GM13977 (cell line): ENCODE measurements at regions not wholly inside any gene's neighbourhood (a gene's known extent, or its start where the extent isn't known, plus 50 kb on each side); places are given as distances from the start of the nearest gene placed in this dataset.
"Not testable (repeated sequence)": the region's sequence is repeated elsewhere in the genome, so short reads cannot be mapped to it uniquely, and the experiment has no call there.

Source experiments
- DNase-seq: peaks from one replicate; pipeline ENCODE4 v3.0.0; 2012; ENCODE audit warnings: low spot score
- in situ Hi-C: fragments of 300-500 bp; cut with MboI; formaldehyde crosslinking; loops from one replicate; pipeline ENCODE4 v1.12.0; 2022; ENCODE audit warnings: low sequenced_read_pairs, low pct_unique_long_range_greater_than_20kb, mixed read lengths, inconsistent platforms; ENCODE audit not compliant: unreplicated experiment
- TF ChIP-seq, protein P1 (sequence below): IDR thresholded peaks from 2 replicates; pipeline ENCODE4 v1.5.1; 2012; ENCODE audit warnings: mild to moderate bottlenecking, control low read depth; ENCODE audit not compliant: insufficient read depth; ENCODE audit errors: extremely low read depth, missing control alignments

DNA sequence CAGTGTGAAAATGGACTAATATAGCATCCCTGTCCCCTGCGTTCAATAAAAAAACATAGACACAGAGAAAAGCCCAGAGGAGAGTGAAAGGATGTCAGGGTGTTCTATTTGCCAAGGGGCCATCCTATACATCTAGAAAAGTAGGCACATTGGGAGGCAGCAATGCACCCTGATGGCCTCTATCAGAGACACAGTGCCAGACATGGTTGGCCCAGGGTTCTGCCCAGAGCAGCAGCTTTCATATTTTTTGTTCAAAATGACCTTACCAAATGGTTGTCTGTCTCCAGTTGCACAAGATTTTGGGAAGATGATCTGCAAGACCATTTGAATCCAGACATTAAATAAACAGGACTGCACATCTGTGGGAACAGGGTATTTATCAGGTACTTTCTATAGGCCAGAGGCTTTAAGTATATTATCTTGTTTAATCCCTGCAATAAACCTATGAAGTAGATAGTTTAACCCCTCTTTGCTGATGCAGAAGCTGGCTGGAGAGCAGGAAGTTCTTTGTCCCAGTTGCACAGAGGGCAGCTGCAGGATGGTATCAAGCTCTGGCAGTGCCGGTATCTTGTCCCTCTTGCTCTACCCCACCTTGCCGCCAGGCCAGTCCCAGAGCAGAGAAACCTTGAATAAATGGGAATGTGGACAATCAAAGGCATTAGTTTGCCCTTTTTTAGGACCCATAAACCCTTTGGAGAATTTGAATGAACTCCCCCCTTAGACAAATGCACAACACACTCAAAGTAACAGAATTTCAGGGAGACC is 171.8 kb upstream of the PWP1 start:
- no peak for DNase-seq
- TF ChIP-seq, protein P1, sequence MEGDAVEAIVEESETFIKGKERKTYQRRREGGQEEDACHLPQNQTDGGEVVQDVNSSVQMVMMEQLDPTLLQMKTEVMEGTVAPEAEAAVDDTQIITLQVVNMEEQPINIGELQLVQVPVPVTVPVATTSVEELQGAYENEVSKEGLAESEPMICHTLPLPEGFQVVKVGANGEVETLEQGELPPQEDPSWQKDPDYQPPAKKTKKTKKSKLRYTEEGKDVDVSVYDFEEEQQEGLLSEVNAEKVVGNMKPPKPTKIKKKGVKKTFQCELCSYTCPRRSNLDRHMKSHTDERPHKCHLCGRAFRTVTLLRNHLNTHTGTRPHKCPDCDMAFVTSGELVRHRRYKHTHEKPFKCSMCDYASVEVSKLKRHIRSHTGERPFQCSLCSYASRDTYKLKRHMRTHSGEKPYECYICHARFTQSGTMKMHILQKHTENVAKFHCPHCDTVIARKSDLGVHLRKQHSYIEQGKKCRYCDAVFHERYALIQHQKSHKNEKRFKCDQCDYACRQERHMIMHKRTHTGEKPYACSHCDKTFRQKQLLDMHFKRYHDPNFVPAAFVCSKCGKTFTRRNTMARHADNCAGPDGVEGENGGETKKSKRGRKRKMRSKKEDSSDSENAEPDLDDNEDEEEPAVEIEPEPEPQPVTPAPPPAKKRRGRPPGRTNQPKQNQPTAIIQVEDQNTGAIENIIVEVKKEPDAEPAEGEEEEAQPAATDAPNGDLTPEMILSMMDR: no peak
- in situ Hi-C loops: no loop called here

DNA sequence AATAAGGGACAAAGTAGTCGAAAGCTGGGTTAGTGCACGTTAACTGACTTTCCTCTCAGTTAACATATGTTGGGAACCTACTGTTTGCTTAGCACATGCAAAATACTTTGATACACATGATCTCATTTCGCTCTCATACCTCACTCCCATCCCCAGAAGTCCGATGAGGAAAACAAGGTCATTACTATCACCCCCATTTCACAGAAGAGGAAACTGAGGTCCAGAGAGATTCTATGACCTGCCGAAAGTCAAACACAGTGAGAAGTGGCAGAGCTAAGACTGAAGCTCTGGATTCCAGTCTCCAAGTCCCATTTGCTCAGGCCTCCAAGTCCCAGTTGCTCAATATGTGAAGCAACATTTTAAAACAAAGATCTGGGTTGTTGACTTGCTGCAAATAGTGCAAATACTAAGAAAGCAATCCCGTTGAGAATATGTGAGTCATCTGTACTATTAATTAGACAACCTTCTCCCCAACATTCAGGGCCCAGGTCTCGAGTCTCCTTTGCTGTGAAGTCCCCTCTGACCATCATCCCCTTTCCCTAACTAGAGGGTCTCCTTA is 170.6 kb upstream of the PWP1 start:
- DNase-seq: no peak
- TF ChIP-seq, protein P1: no peak
- in situ Hi-C loops: no loop called here

DNA sequence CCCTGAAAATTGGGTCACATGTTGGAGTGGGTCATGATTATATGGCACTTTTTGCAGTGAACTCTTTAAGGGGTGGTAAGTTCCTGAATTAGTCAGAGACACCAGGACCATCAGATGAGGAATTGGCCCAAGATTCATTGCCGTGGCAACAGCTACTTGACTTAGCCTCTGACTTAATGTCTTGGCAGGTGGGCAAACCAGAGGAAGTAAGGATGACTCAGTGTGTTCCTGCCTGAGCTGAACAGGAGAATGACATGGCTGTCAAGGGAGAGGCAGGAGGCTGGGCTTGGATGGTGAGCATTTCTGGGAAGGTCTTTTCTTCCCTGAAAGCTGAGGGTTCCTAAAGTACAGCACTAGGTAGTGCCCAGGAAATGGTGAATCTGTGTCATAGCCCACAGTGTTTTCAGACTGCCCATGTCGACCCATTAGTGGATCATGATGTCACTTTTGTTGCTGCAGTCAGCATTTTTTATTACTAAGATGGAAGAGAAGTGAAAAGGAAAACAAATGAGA is 170.1 kb upstream of the PWP1 start:
- in situ Hi-C loops: no loop called here
- TF ChIP-seq, protein P1: no peak
- no peak for DNase-seq

DNA sequence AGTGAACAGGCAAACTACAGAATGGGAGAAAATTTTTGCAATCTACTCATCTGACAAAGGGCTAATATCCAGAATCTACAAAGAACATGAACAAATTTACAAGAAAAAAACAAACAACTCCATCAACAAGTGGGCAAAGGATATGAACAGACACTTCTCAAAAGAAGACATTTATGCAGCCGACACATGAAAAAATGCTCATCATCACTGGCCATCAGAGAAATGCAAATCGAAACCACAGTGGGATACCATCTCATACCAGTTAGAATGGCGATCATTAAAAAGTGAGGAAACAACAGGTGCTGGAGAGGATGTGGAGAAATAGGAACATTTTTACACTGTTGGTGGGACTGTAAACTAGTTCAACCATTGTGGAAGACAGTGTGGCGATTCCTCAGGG is 167.8 kb upstream of the PWP1 start:
- DNase-seq, in situ Hi-C loops: not testable (repeated sequence)

DNA sequence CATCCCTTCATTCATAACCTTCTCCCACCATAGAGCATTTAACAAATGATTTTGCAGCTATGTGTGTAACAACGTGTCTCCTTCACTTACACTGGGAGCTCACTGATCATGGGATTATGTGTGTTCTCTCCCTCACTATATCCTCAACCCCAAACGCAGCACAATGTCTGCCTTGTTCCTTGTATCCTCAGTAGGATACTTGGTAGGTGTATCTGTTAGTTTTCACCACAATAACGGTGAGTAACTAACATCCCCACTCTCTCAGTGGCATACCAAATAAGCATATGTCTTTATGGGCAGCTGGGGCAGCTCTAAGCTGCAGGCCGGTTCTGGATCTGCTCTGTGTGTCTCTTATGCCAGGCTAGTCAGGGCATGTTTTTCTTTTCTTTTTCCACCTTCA is 166.7 kb upstream of the PWP1 start:
- TF ChIP-seq, protein P1: no peak
- no peak for DNase-seq
- in situ Hi-C loops: no loop called here

DNA sequence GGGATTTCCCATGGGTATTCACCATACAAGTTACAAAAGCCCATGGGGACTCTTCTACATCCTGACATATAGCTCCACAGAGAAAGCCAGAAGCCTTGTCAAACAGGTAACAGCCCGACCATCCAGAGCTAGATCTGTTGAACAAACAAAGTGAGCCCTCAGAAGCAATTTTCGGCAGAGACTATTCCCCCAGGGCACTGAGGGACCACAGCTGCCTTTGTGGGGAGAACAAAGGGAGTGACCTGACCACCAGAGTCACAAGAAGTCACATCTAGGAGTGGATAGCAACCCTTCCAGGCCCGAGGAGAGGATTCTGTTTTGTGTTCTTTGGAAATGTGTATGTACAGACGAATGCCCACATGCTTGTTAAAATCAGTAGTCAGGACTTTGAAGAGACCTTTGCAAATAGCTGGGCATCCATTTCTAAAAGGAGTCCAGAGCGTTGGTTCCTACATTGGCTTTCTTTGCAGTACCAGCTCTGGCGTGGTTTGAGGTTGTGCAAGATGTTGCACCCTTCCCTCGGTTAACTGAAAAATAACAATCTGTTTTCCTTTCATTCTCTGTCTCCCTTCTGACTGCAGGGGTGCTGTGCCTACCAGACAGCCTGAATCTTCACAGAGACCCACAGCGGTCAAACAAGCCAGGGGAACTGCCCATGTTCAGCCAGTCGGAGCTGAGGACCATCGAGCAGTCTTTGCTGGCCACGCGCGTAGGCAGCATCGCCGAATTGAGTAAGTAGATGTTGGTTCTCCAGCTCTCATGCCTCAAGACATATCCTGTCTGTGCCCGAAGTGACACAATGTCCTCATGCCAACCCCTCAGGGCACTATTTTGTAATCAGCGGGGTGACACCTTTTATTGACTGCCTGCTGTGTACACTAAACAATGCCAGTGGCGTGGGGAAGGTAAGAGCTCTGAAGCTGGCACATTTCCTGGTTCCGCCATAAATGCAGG is 165.4 kb upstream of the PWP1 start:
- in situ Hi-C loops: no loop called here
- no peak for DNase-seq

More for the DNA sequence above, 165.4 kb upstream of the PWP1 start:
- TF ChIP-seq, protein P1: no peak
